ENCODE measurements at regions not wholly inside any gene's neighbourhood (a gene's known extent, or its start where the extent isn't known, plus 50 kb on each side); places are given as distances from the start of the nearest gene placed in this dataset.
"Not testable (repeated sequence)": the region's sequence is repeated elsewhere in the genome, so short reads cannot be mapped to it uniquely, and the experiment has no call there.

GRCh38 chr11:22441831-22442230, 103.7 kb downstream of the SLC17A6 start:
- no peak for DNase-seq (ENCODE audit: low spot score)
- TF ChIP-seq CTCF (IDR thresholded peaks at IDR 0.05; ENCODE audit: extremely low read depth, insufficient read depth, missing control alignments): no peak
- in situ Hi-C loops (cut with MboI; ENCODE audit: low pct_unique_long_range_greater_than_20kb, low sequenced_read_pairs, unreplicated experiment): no loop called here

GRCh38 chr11:22435582-22435981, 97.4 kb downstream of the SLC17A6 start:
- in situ Hi-C loops (cut with MboI; ENCODE audit: low pct_unique_long_range_greater_than_20kb, low sequenced_read_pairs, unreplicated experiment); DNase-seq (ENCODE audit: low spot score): not testable (repeated sequence)

- DNase-seq (ENCODE audit: low spot score): no peak
- in situ Hi-C loops (cut with MboI; ENCODE audit: low pct_unique_long_range_greater_than_20kb, low sequenced_read_pairs, unreplicated experiment): no loop called here
- TF ChIP-seq CTCF (IDR thresholded peaks at IDR 0.05; ENCODE audit: extremely low read depth, insufficient read depth, missing control alignments): no peak
These were observed 95.3 kb downstream of the SLC17A6 start for GRCh38 chr11:22433517-22433916.

GRCh38 chr11:22433094-22433455, 94.9 kb downstream of the SLC17A6 start:
- in situ Hi-C loops (cut with MboI; ENCODE audit: low pct_unique_long_range_greater_than_20kb, low sequenced_read_pairs, unreplicated experiment): no loop called here
- peak; percentile 18 for DNase-seq (ENCODE audit: low spot score)
- no peak for TF ChIP-seq CTCF (IDR thresholded peaks at IDR 0.05; ENCODE audit: extremely low read depth, insufficient read depth, missing control alignments)

- no peak for TF ChIP-seq CTCF (IDR thresholded peaks at IDR 0.05; ENCODE audit: extremely low read depth, insufficient read depth, missing control alignments)
- in situ Hi-C loops (cut with MboI; ENCODE audit: low pct_unique_long_range_greater_than_20kb, low sequenced_read_pairs, unreplicated experiment): no loop called here
- DNase-seq (ENCODE audit: low spot score): no peak
These were observed 94.3 kb downstream of the SLC17A6 start for GRCh38 chr11:22432291-22433093.

- in situ Hi-C loops (cut with MboI; ENCODE audit: low pct_unique_long_range_greater_than_20kb, low sequenced_read_pairs, unreplicated experiment): no loop called here
- TF ChIP-seq CTCF (IDR thresholded peaks at IDR 0.05; ENCODE audit: extremely low read depth, insufficient read depth, missing control alignments): no peak
- no peak for DNase-seq (ENCODE audit: low spot score)
These were observed 92.9 kb downstream of the SLC17A6 start for GRCh38 chr11:22431106-22431505.

- in situ Hi-C loops (cut with MboI; ENCODE audit: low pct_unique_long_range_greater_than_20kb, low sequenced_read_pairs, unreplicated experiment): no loop called here
- DNase-seq (ENCODE audit: low spot score): no peak
These were observed 92.5 kb downstream of the SLC17A6 start for GRCh38 chr11:22430639-22431038.

More at GRCh38 chr11:22430639-22431038, 92.5 kb downstream of the SLC17A6 start:
- no peak for TF ChIP-seq CTCF (IDR thresholded peaks at IDR 0.05; ENCODE audit: extremely low read depth, insufficient read depth, missing control alignments)
